AG09319 (cell line): ENCODE measurements at regions not wholly inside any gene's neighbourhood (a gene's known extent, or its start where the extent isn't known, plus 50 kb on each side); places are given as distances from the start of the nearest gene placed in this dataset.

Source experiments
- DNase-seq: peaks from one replicate; pipeline ENCODE4 v3.0.0-alpha.2; 2010; ENCODE audit warnings: low read depth; ENCODE audit errors: extremely low read depth
- TF ChIP-seq, protein P1 (sequence below): IDR thresholded peaks from 2 replicates; pipeline ENCODE4 v1.5.1; 2011; ENCODE audit warnings: low read depth, mild to moderate bottlenecking, inconsistent platforms, low read length, moderate library complexity

DNA sequence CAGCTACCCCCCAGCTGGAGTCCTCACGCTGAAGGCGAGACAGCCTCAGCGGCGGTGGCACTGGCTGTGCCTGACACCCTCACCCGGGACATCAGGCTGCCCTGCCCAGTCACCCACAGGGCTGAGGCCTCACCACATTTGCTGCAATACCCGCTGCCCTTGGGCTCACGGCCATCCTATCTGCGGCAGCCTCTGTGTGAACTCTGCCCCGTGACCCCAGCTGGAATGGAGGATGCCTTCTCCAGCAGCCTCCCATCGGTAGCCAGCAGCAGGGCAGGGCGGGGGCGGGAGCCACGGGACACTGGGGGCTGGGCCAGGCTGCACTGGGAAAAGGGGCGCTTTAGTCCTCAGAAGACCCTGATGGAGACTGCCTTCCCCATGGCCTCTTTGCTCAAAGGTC, 112.4 kb upstream of the ZBTB40 start:
- TF ChIP-seq, protein P1, sequence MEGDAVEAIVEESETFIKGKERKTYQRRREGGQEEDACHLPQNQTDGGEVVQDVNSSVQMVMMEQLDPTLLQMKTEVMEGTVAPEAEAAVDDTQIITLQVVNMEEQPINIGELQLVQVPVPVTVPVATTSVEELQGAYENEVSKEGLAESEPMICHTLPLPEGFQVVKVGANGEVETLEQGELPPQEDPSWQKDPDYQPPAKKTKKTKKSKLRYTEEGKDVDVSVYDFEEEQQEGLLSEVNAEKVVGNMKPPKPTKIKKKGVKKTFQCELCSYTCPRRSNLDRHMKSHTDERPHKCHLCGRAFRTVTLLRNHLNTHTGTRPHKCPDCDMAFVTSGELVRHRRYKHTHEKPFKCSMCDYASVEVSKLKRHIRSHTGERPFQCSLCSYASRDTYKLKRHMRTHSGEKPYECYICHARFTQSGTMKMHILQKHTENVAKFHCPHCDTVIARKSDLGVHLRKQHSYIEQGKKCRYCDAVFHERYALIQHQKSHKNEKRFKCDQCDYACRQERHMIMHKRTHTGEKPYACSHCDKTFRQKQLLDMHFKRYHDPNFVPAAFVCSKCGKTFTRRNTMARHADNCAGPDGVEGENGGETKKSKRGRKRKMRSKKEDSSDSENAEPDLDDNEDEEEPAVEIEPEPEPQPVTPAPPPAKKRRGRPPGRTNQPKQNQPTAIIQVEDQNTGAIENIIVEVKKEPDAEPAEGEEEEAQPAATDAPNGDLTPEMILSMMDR, result no peak
- DNase-seq, result no peak

- TF ChIP-seq, protein P1, result no peak
- no peak for DNase-seq
Observed at GRCh38 chr1:22340066-22340465, 111.6 kb upstream of the ZBTB40 start.

DNA sequence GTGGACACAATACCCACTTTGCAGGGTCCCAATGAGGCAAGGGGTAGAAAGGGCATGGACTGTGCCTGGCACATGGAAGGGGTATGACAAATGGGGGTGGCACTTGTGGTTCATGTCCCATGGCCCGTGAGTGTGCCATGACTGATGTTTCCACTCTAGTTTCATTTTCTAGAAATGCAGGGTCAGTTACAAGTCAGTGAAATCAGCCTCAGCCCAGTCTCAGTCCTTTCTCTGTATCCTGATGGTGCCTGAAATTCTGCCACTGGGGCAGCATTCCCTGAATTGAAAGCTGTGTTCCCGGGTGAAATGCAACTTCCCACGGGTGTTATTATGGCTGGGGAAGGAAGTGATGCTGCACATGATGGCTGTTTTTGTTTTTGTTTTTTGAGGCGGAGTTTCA, 110.8 kb upstream of the ZBTB40 start:
- no peak for DNase-seq
- TF ChIP-seq, protein P1, result no peak

GRCh38 chr1:22341791-22342605, 109.7 kb upstream of the ZBTB40 start:
- no peak for DNase-seq
- TF ChIP-seq, protein P1, result no peak

DNA sequence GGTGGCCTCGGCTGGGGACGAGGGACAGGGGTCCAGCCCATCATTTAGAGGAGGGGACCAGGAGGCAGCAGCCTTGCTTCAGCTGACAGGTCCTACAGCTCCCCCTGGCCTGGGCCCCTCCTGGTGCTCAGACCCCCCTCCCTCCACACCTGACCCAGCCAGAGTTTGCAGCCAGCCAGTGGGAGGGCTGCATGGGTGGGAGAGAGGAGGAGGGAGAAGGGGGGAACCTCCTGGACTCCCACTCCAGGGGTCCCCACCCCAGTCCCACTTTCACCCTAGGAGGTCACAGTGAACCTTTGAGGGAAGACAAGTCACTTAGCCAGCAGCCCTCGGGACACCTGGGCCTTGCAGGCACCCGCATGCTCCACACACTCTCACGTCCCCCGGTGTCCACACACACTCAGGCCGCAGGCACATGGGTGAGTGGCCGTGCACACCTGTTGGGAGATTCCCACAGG, 108.9 kb upstream of the ZBTB40 start:
- DNase-seq, result no peak
- TF ChIP-seq, protein P1, result no peak

- DNase-seq, result no peak
- TF ChIP-seq, protein P1, result no peak
Observed at GRCh38 chr1:22343456-22344328, 108.0 kb upstream of the ZBTB40 start.

- DNase-seq, result no peak
- TF ChIP-seq, protein P1, result no peak
Observed at GRCh38 chr1:22344329-22344630, 107.4 kb upstream of the ZBTB40 start.
